GM12873 (cell line): ENCODE measurements at regions not wholly inside any gene's neighbourhood (a gene's known extent, or its start where the extent isn't known, plus 50 kb on each side); places are given as distances from the start of the nearest gene placed in this dataset.

Experiments used
- TF ChIP-seq, protein P1 (sequence below): IDR thresholded peaks from 2 replicates; pipeline ENCODE4 v1.5.1; 2012; ENCODE audit warnings: low read depth, mild to moderate bottlenecking, moderate library complexity, low read length, control low read depth; ENCODE audit not compliant: insufficient read depth; ENCODE audit errors: missing control alignments

DNA sequence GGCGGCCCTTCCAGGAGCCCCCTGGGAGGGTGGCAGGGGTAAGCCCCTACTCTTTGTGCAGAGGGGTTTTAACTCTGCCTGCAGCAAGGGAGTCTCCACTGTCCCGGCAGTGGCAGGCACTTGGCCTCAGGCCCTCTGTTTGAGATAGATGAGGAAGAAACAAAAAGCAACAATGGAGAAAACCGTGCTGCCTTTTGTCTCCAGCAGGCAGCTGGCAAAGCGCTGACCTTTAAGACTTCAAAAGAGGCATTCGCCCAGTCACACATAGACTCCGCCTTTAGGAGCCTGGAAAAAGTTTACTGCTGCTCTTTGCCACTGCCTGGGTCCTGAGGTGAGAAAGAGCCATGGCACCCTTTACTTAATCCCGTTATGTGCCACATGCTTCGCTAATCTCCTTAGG lies 158.2 kb upstream of the NTF3 start:
- TF ChIP-seq, protein P1, sequence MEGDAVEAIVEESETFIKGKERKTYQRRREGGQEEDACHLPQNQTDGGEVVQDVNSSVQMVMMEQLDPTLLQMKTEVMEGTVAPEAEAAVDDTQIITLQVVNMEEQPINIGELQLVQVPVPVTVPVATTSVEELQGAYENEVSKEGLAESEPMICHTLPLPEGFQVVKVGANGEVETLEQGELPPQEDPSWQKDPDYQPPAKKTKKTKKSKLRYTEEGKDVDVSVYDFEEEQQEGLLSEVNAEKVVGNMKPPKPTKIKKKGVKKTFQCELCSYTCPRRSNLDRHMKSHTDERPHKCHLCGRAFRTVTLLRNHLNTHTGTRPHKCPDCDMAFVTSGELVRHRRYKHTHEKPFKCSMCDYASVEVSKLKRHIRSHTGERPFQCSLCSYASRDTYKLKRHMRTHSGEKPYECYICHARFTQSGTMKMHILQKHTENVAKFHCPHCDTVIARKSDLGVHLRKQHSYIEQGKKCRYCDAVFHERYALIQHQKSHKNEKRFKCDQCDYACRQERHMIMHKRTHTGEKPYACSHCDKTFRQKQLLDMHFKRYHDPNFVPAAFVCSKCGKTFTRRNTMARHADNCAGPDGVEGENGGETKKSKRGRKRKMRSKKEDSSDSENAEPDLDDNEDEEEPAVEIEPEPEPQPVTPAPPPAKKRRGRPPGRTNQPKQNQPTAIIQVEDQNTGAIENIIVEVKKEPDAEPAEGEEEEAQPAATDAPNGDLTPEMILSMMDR: no peak

DNA sequence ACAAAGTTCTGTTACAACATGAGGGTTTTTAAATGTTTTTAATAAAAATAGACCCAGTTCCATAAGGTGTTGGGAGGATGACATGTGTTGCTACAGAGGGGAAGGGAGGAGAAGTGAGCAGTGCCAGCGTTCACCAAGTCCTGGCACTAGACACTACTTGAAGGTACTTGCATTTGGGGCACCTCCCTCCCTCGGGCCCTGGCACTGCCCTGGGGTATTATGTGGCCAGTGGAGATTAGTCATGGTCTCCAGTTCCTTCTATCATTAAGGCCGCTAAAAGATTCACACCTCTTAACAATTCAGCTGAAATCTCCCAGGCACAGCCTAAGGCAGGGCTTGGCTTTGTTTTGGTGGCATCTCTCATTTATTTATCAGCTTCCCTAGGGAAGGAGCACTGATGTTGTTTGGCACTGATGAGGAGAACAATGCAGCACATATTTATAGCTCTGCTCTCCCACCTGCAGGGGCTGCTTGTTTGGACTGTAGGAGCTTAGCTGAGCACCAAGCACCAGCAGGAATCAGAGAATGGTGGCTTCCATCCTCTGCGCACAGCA lies 155.5 kb upstream of the NTF3 start:
- TF ChIP-seq, protein P1: no peak

DNA sequence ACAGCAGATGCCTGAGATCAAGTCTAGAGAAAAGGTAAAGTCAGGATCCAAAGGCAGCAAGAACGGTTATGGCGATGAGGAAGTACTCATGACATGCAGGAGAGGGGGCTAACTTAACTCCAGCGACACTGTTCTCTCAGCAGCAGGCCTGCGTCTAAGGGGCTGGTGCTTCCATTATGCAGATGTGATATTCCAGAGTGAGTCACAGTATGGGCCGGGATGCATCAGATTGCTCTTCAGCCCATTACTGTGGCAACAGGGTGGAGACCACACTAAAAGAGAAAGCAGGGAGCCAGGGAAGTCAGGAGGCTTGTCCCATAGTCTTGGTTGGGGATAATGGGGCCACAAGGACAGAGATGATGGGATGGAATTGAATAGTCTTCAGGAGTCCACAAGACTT lies 151.8 kb upstream of the NTF3 start:
- TF ChIP-seq, protein P1: no peak

DNA sequence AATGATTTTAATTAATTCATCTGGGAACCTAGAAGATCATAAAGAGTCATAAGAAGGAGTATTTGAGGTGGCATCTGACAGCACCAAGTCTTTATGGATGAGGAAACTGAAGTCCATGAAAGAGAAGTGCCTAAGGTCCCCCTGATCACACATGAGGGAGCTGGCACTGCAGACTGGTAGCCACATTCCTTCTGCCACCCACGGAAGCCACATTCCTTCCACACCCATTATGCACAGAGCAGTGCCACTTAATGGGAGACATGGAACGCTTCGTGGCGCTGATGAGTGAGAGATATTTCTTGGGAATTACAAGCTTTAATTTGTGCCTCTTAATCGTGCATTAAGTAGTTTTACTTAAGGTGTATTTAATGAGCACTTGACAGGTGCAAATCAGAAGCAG lies 139.3 kb upstream of the NTF3 start:
- TF ChIP-seq, protein P1: no peak

DNA sequence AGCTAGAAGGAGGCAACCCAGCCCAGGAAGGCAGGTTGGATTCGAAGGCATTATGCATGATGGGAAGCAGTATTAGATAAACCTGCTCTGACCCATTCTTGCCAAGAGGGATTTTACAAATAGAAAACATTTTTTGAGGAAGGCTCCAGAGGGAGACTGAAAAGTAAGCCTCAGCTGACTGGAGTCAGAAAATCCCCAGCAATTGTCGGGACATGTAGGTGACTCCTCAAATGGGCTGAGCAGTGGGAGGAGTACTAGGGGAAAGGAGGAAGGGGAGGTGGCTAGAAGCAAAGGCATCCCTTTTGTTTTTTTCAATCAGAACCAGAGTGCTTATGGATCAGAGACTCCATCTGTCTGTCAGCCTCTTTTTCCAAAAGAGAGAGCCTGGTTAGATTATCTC lies 138.1 kb upstream of the NTF3 start:
- TF ChIP-seq, protein P1: no peak

DNA sequence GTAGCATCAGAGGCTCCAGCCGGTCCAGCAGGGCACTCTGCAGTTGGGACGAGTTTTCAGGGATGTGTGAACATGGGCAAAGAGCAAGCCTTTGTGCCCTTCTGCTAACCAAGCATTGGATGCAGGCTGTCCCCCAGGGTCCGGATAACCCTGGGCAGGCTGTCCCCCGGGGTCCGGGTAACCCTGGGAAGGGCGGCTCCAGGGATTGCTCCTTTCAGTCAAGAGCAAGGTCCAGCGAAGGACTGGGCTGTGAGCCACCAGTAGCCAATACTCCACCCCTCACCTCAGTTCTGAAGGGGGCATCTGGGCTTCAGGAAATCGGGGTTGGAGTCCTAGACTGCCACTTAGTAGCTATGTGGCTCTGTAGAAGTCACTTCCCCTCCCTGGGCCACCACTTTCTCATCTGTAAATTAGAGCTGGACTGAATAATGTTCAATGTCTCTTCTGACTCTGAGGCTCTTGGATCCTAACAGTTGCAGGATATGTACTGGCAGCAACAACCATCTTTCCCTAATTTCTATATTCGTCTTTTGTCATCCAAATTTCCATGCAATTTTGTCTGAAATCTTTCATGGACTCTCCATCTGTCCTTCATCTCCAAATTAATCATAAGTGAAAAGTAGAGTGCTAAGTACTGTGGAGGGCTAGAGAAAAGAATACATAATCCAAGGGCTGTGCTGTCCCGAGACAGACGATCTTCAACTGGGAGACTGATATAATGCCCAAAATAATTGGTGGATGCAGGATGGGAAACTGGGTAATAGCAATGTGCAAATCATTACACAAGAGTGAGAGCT lies 137.4 kb upstream of the NTF3 start:
- TF ChIP-seq, protein P1: no peak

DNA sequence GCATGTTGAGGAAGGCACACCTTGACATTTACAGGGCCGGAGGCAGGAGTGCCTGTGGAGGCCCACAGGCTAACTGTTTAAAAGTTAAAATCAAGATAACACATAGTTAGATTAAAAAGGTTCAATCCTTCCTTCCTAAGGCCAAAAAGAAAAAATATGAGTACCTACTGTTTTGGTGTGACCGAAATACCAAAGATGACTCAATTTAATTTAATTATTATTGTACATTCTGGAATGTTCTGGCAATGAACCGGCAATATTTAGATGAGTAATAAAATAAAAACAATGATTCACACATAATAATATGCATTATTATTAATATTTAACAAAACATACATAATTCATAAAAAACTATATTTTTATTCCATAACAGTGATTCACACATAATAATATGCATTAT lies 136.8 kb upstream of the NTF3 start:
- TF ChIP-seq, protein P1: no peak
